Suprapubic skin (tissue), 4 donors: ENCODE measurements at regions not wholly inside any gene's neighbourhood (a gene's known extent, or its start where the extent isn't known, plus 50 kb on each side); places are given as distances from the start of the nearest gene placed in this dataset.

Experiments
- CTCF ChIP-seq, 2 donors: fragments of 200-600 bp in 1 of 2; fragments of 450-650 bp in 1 of 2; sonication (generic) in 1 of 2; IDR thresholded peaks; one replicate each; pipeline ENCODE4 v1.5.1; 2016 to 2019; ENCODE audit warnings: antibody characterized with exemption in 2 of 2, mild to moderate bottlenecking in 1 of 2, moderate library complexity in 1 of 2
- POLR2A ChIP-seq, 2 donors: fragments of 450-650 bp; IDR thresholded peaks; one replicate each; pipeline ENCODE4 v1.6.1; 2017; ENCODE audit warnings: antibody characterized with exemption in 2 of 2, mild to moderate bottlenecking in 2 of 2, moderate library complexity in 2 of 2
- POLR2AphosphoS5 ChIP-seq, 3 donors: sonication (generic); formaldehyde crosslinking; IDR thresholded peaks; one replicate each; pipeline ENCODE4 v1.6.1; 2017; ENCODE audit warnings: antibody characterized with exemption in 3 of 3

GRCh38 chr2:150610670-150611279, 123.3 kb upstream of the RND3 start:
- TF ChIP-seq CTCF (IDR thresholded peaks at IDR 0.05) (peak in 1 of 2 donors; percentile 37), POLR2A (IDR thresholded peaks at IDR 0.05) (no peak), POLR2AphosphoS5 (IDR thresholded peaks at IDR 0.05) (no peak)
